HCT116 (cell line): ENCODE measurements at regions not wholly inside any gene's neighbourhood (a gene's known extent, or its start where the extent isn't known, plus 50 kb on each side); places are given as distances from the start of the nearest gene placed in this dataset.
"Not testable (repeated sequence)": the region's sequence is repeated elsewhere in the genome, so short reads cannot be mapped to it uniquely, and the experiment has no call there.

Source experiments
- ATAC-seq: fragments of 200-7000 bp; cut with Tn5 transposase; 2 replicates; pipeline ENCODE4 v1.9.1; 2020; ENCODE audit warnings: mild to moderate bottlenecking, moderate library complexity
- BruUV-seq: library from RNA; stranded (reverse); fragments of 400-500 nt; replicated peaks from 2 replicates; lab custom pipeline; 2021; lab: Mats Ljungman, UMichigan
- CTCF ChIA-PET: fragments of 300-600 bp; sonication (Branson Sonifier 250); formaldehyde crosslinking; loops from one replicate; lab custom pipeline; 2021; ENCODE audit warnings: antibody characterized with exemption; lab: Charles Lee
- POLR2A ChIA-PET: fragments of 300-600, 350-600 bp; sonication (Branson Sonifier 250); formaldehyde crosslinking; loops from one replicate; lab custom pipeline; 2021; ENCODE audit warnings: antibody characterized with exemption; lab: Charles Lee
- RAD21 ChIA-PET, 2 experiments: fragments of 300-600 bp; sonication (Branson Sonifier 250); formaldehyde crosslinking; loops; one replicate each; lab custom pipeline; 2023; ENCODE audit warnings: low total read pairs in 2 of 2; ENCODE audit not compliant: uncharacterized antibody in 2 of 2, unreplicated experiment in 2 of 2, low non-redundant PET in 1 of 2; lab: Charles Lee
- DNase-seq: peaks from one replicate; pipeline ENCODE4 v3.0.0-alpha.2; 2010; ENCODE audit warnings: low read depth, low spot score
- H2AFZ ChIP-seq: fragments of 200-600 bp; shearing (Covaris generic), sonication (generic); 2 replicates; pipeline ENCODE4 v1.6.1; 2017; ENCODE audit warnings: low read depth, mixed run types, mixed read lengths, antibody characterized with exemption, low read length; ENCODE audit not compliant: poor library complexity, severe bottlenecking
- H3K27ac ChIP-seq: 2 replicates; pipeline ENCODE4 v1.5.1; 2012; ENCODE audit warnings: low read depth, low read length
- H3K27me3 ChIP-seq: fragments of 200-600 bp; sonication (generic); 2 replicates; pipeline ENCODE4 v1.6.1; 2016; ENCODE audit warnings: mixed run types, low read length, mixed read lengths; ENCODE audit not compliant: insufficient read depth
- H3K36me3 ChIP-seq, 2 experiments: fragments of 200-500 bp in 1 of 2; fragments of 200-600 bp in 1 of 2; sonication (Bioruptor generic) in 1 of 2; sonication (generic) in 1 of 2; 2 replicates each; pipeline versions ENCODE4 v1.5.1 to v1.6.1; 2014 to 2016; ENCODE audit warnings: low read length in 2 of 2, inconsistent platforms in 1 of 2, mixed read lengths in 1 of 2, mixed run types in 1 of 2; ENCODE audit not compliant: insufficient read depth in 2 of 2, control insufficient read depth in 1 of 2
- H3K4me1 ChIP-seq, 2 experiments: fragments of 200-600 bp in 1 of 2; sonication (generic) in 1 of 2; 2 replicates each; pipeline versions ENCODE4 v1.5.1 to v1.6.1; 2012 to 2017; ENCODE audit warnings: low read length in 2 of 2, inconsistent platforms in 1 of 2, mild to moderate bottlenecking in 1 of 2, mixed read lengths in 1 of 2, mixed run types in 1 of 2, moderate library complexity in 1 of 2; ENCODE audit not compliant: insufficient read depth in 2 of 2, control insufficient read depth in 1 of 2
- H3K4me2 ChIP-seq: fragments of 200-600 bp; sonication (generic); 2 replicates; pipeline ENCODE4 v1.6.1; 2017; ENCODE audit warnings: mixed run types, low read length, mixed read lengths
- H3K4me3 ChIP-seq, 2 experiments: fragments of 200-600 bp in 1 of 2; sonication (generic) in 1 of 2; replicated peaks in 1 of 2; 2 replicates each; pipeline ENCODE4 v1.5.1; 2011 to 2016; ENCODE audit warnings: low read length in 2 of 2, control low read depth in 1 of 2, low read depth in 1 of 2, mild to moderate bottlenecking in 1 of 2, mixed read lengths in 1 of 2, mixed run types in 1 of 2
- H3K79me2 ChIP-seq: fragments of 200-600 bp; sonication (generic); 2 replicates; pipeline ENCODE4 v1.6.1; 2017; ENCODE audit warnings: mild to moderate bottlenecking, mixed run types, low read length, moderate library complexity, mixed read lengths; ENCODE audit not compliant: insufficient read depth
- H3K9ac ChIP-seq: fragments of 200-600 bp; sonication (generic); 2 replicates; pipeline ENCODE4 v1.6.1; 2016; ENCODE audit warnings: low read length, mixed read lengths
- H3K9me2 ChIP-seq: fragments of 200-600 bp; sonication (generic), shearing (Covaris generic); 2 replicates; pipeline ENCODE4 v1.6.1; 2017; ENCODE audit warnings: mixed run types, mild to moderate bottlenecking, moderate library complexity; ENCODE audit not compliant: insufficient read depth
- H3K9me3 ChIP-seq, 2 experiments: fragments of 200-500 bp in 1 of 2; fragments of 200-600 bp in 1 of 2; sonication (Bioruptor generic) in 1 of 2; sonication (generic) in 1 of 2; 2 replicates each; pipeline ENCODE4 v1.6.1; 2014 to 2017; ENCODE audit warnings: low read length in 2 of 2, mixed read lengths in 2 of 2, inconsistent platforms in 1 of 2, low read depth in 1 of 2, mild to moderate bottlenecking in 1 of 2, mixed run types in 1 of 2, moderate library complexity in 1 of 2; ENCODE audit not compliant: control insufficient read depth in 1 of 2, insufficient read depth in 1 of 2
- H4K20me1 ChIP-seq: fragments of 200-600 bp; sonication (generic), shearing (Covaris generic); 2 replicates; pipeline ENCODE4 v1.6.1; 2017; ENCODE audit warnings: mixed run types, mild to moderate bottlenecking, moderate library complexity; ENCODE audit not compliant: insufficient read depth
- CBX3 ChIP-seq: IDR thresholded peaks from 2 replicates; pipeline ENCODE4 v1.6.1; 2012; ENCODE audit warnings: low read depth
- EGR1 ChIP-seq: IDR thresholded peaks from 2 replicates; pipeline ENCODE4 v1.6.1; 2012; ENCODE audit warnings: low read depth
- EZH2 ChIP-seq: fragments of 200-600 bp; sonication (generic); IDR thresholded peaks from 2 replicates; pipeline ENCODE4 v1.6.1; 2017; ENCODE audit warnings: antibody characterized with exemption, mixed run types
- EZH2phosphoT487 ChIP-seq: fragments of 200-600 bp; IDR thresholded peaks from 2 replicates; pipeline ENCODE4 v1.6.1; 2018; ENCODE audit warnings: antibody characterized with exemption, borderline replicate concordance
- FOSL1 ChIP-seq: IDR thresholded peaks from 2 replicates; pipeline ENCODE4 v1.6.1; 2012; ENCODE audit warnings: low read depth
- RAD21 ChIP-seq: IDR thresholded peaks from 2 replicates; pipeline ENCODE4 v1.6.1; 2012; ENCODE audit warnings: low read depth, mild to moderate bottlenecking
- SIN3A ChIP-seq: IDR thresholded peaks from 2 replicates; pipeline ENCODE4 v1.6.1; 2012; ENCODE audit warnings: low read depth
- SP1 ChIP-seq: IDR thresholded peaks from 2 replicates; pipeline ENCODE4 v1.6.1; 2012; ENCODE audit warnings: low read depth
- TCF7L2 ChIP-seq: IDR thresholded peaks from 2 replicates; pipeline ENCODE4 v1.7.0; 2011; ENCODE audit warnings: borderline replicate concordance, inconsistent platforms; ENCODE audit not compliant: insufficient read depth, insufficient read length; ENCODE audit errors: extremely low read depth
- YY1 ChIP-seq: IDR thresholded peaks from 2 replicates; pipeline ENCODE4 v1.6.1; 2011; ENCODE audit warnings: low read length, low read depth, moderate library complexity, mild to moderate bottlenecking; ENCODE audit not compliant: insufficient replicate concordance; ENCODE audit errors: extremely low read depth
- ZFX ChIP-seq: fragments of 450-650 bp; IDR thresholded peaks from 2 replicates; pipeline ENCODE4 v1.6.1; 2017
- ZNF274 ChIP-seq: fragments of 200-500 bp; sonication (Bioruptor generic); IDR thresholded peaks from 2 replicates; pipeline ENCODE4 v1.6.1; 2014; ENCODE audit warnings: mild to moderate bottlenecking, low read depth, low read length, inconsistent platforms
- intact Hi-C: fragments of 100-400 bp; cut with micrococcal nuclease; formaldehyde crosslinking; loops from 2 replicates; pipeline ENCODE4 v1.10.0; 2022
- TF ChIP-seq, protein P1 (sequence below): IDR thresholded peaks from 2 replicates; pipeline ENCODE4 v1.6.1; 2012; ENCODE audit warnings: low read depth
- TF ChIP-seq, protein P2 (sequence below): IDR thresholded peaks from 2 replicates; pipeline ENCODE4 v1.6.1; 2012
- TF ChIP-seq, protein P3 (sequence below): IDR thresholded peaks from 2 replicates; pipeline ENCODE4 v1.6.1; 2012

DNA sequence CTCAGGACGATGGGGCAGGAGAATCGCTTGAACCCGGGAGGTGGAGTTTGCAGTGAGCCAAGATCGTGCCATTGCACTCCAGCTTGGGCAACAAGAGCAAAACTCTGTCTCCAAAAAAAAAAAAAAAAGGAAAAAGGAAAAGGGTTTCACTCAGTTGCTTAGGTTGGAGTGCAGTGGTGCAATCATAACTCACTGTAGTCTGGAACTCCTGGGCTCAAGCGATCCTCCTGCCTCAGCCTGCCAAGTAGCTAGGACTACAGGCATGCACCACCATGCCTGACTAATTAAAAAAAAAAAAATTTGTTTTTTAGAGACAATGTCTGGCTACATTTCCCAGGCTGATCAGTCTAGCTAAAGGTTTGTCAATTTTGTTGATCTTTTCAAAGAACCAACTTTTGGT is 76.7 kb downstream of the TMEM270 start:
- H3K9ac ChIP-seq, intact Hi-C loops, H3K4me1 ChIP-seq, H3K79me2 ChIP-seq, ATAC-seq, H3K9me3 ChIP-seq, H3K4me2 ChIP-seq, H4K20me1 ChIP-seq, H3K9me2 ChIP-seq, H3K27me3 ChIP-seq, DNase-seq, POLR2A ChIA-PET, H3K27ac ChIP-seq, H3K36me3 ChIP-seq, H2AFZ ChIP-seq, RAD21 ChIA-PET, BruUV-seq, H3K4me3 ChIP-seq: not testable (repeated sequence)
- CTCF ChIA-PET: interaction anchor here (0.7 kb wide), 1 partner anchor 13 kb away, joined by 3 read pairs; no protein-coding TSS in a partner anchor

DNA sequence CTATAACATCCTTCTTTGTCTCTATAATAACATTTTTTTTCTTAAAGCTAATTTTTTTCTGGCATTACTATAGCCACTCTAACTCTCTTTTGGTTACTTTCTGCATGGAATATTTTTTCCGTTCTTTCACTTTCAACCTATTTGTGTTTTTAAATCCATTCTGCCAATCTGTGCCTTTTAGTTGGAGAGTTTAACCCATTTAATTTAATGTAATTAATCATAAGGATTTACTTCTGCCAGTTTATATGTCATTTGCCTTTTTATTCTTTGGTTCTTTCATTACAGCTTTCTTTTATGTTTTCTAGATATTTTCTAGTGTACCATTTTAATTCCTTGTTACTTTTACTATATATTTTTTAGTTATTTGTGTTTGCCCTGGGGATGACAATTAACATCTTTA is 78.6 kb downstream of the TMEM270 start:
- no peak for DNase-seq
- BruUV-seq: no TSS peak
- ChIA-PET CTCF (no interaction called here), POLR2A (no interaction called here)
- H3K27me3 ChIP-seq: no peaks in the 10 kb centered on the region
- H2AFZ ChIP-seq: no peak overlapping the region
- no peaks in the 10 kb centered on the region for H3K9me2 ChIP-seq
- H3K79me2 ChIP-seq: no peaks in the 10 kb centered on the region
- H3K27ac ChIP-seq: no peak overlapping the region
- H3K9me3 ChIP-seq: peaks cover 3 to 5% of the 10 kb centered on the region in 2 experiments; a peak in 1 of 4 replicates
- no peak overlapping the region for H3K9ac ChIP-seq
- no peaks in the 10 kb centered on the region for H4K20me1 ChIP-seq
- H3K36me3 ChIP-seq: no peaks in the 10 kb centered on the region
- no peak for TF ChIP-seq SIN3A
- TF ChIP-seq YY1: no peak
- TF ChIP-seq SP1: no peak
- TF ChIP-seq EZH2: no peak
- TF ChIP-seq TCF7L2: no peak
- TF ChIP-seq EGR1: no peak
- no peak for TF ChIP-seq FOSL1
- no peak for TF ChIP-seq EZH2phosphoT487
- no peak for TF ChIP-seq ZNF274
- TF ChIP-seq CBX3: no peak
- TF ChIP-seq, protein P1, sequence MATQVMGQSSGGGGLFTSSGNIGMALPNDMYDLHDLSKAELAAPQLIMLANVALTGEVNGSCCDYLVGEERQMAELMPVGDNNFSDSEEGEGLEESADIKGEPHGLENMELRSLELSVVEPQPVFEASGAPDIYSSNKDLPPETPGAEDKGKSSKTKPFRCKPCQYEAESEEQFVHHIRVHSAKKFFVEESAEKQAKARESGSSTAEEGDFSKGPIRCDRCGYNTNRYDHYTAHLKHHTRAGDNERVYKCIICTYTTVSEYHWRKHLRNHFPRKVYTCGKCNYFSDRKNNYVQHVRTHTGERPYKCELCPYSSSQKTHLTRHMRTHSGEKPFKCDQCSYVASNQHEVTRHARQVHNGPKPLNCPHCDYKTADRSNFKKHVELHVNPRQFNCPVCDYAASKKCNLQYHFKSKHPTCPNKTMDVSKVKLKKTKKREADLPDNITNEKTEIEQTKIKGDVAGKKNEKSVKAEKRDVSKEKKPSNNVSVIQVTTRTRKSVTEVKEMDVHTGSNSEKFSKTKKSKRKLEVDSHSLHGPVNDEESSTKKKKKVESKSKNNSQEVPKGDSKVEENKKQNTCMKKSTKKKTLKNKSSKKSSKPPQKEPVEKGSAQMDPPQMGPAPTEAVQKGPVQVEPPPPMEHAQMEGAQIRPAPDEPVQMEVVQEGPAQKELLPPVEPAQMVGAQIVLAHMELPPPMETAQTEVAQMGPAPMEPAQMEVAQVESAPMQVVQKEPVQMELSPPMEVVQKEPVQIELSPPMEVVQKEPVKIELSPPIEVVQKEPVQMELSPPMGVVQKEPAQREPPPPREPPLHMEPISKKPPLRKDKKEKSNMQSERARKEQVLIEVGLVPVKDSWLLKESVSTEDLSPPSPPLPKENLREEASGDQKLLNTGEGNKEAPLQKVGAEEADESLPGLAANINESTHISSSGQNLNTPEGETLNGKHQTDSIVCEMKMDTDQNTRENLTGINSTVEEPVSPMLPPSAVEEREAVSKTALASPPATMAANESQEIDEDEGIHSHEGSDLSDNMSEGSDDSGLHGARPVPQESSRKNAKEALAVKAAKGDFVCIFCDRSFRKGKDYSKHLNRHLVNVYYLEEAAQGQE: no peak
- no peak for TF ChIP-seq ZFX
- TF ChIP-seq, protein P2, sequence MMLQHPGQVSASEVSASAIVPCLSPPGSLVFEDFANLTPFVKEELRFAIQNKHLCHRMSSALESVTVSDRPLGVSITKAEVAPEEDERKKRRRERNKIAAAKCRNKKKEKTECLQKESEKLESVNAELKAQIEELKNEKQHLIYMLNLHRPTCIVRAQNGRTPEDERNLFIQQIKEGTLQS: no peak
- TF ChIP-seq RAD21: no peak
- TF ChIP-seq, protein P3, sequence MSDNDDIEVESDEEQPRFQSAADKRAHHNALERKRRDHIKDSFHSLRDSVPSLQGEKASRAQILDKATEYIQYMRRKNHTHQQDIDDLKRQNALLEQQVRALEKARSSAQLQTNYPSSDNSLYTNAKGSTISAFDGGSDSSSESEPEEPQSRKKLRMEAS: no peak
- TF ChIP-seq, all 23 proteins: peak for 0
- Histone ChIP-seq H3K4me1 (peaks cover 0 to 8% of the 10 kb centered on the region in 2 experiments; a peak in 2 of 4 replicates), H3K4me3 (no peak overlapping the region), H3K4me2 (no peak overlapping the region)
- ATAC-seq: no peak
- RAD21 ChIA-PET: no interaction called here
- intact Hi-C loops: no loop called here
